Skeletal muscle tissue (tissue), 3 donors: ENCODE measurements at regions not wholly inside any gene's neighbourhood (a gene's known extent, or its start where the extent isn't known, plus 50 kb on each side); places are given as distances from the start of the nearest gene placed in this dataset.
"Not testable (repeated sequence)": the region's sequence is repeated elsewhere in the genome, so short reads cannot be mapped to it uniquely, and the experiment has no call there.

Experiments used
- H3K27ac ChIP-seq: one replicate; pipeline ENCODE4 v1.7.0; 2013; ENCODE audit warnings: mild to moderate bottlenecking, low read depth, low read length, inconsistent platforms
- H3K27me3 ChIP-seq, 3 donors: one replicate each; pipeline ENCODE4 v1.7.0; 2013; ENCODE audit warnings: low read length in 3 of 3; ENCODE audit not compliant: control insufficient read depth in 3 of 3, insufficient read depth in 3 of 3
- H3K36me3 ChIP-seq, 3 donors: one replicate each; pipeline ENCODE4 v1.7.0; 2013; ENCODE audit warnings: low read length in 3 of 3; ENCODE audit not compliant: control insufficient read depth in 3 of 3, insufficient read depth in 3 of 3
- H3K4me1 ChIP-seq, 3 donors: one replicate each; pipeline ENCODE4 v1.7.0; 2013; ENCODE audit warnings: low read length in 3 of 3, mild to moderate bottlenecking in 3 of 3; ENCODE audit not compliant: control insufficient read depth in 3 of 3, insufficient read depth in 3 of 3
- H3K4me3 ChIP-seq, 3 donors: one replicate each; pipeline ENCODE4 v1.7.0; 2013; ENCODE audit warnings: low read length in 3 of 3
- H3K9ac ChIP-seq, 3 donors: one replicate each; pipeline ENCODE4 v1.7.0; 2013; ENCODE audit warnings: low read length in 3 of 3, mild to moderate bottlenecking in 3 of 3, moderate library complexity in 2 of 3, low read depth in 1 of 3
- H3K9me3 ChIP-seq, 3 donors: one replicate each; pipeline ENCODE4 v1.7.0; 2013; ENCODE audit warnings: low read length in 3 of 3; ENCODE audit not compliant: control insufficient read depth in 3 of 3
- donor health status: Osteomylitis.

- H3K27ac ChIP-seq: no peak overlapping the region
- no peak overlapping the region for H3K4me3 ChIP-seq
- no peaks in the 10 kb centered on the region for H3K4me1 ChIP-seq
- H3K9me3 ChIP-seq: peaks cover 0 to 4% (median 0%) of the 10 kb centered on the region in 3 donors
- no peak overlapping the region for H3K9ac ChIP-seq
- H3K36me3 ChIP-seq: no peaks in the 10 kb centered on the region
- no peaks in the 10 kb centered on the region for H3K27me3 ChIP-seq
Measured at GRCh38 chr5:89168766-89169165, 285.8 kb upstream of the MEF2C start.

GRCh38 chr5:89164703-89165102, 281.7 kb upstream of the MEF2C start:
- not testable (repeated sequence) for H3K36me3 ChIP-seq, H3K9ac ChIP-seq, H3K27me3 ChIP-seq, H3K4me3 ChIP-seq, H3K9me3 ChIP-seq, H3K27ac ChIP-seq, H3K4me1 ChIP-seq

- Histone ChIP-seq H3K4me3 (no peak overlapping the region), H3K9me3 (no peaks in the 10 kb centered on the region), H3K27me3 (no peaks in the 10 kb centered on the region), H3K27ac (no peak overlapping the region), H3K9ac (no peak overlapping the region), H3K4me1 (no peaks in the 10 kb centered on the region), H3K36me3 (no peaks in the 10 kb centered on the region)
Measured at GRCh38 chr5:89156226-89156625, 273.2 kb upstream of the MEF2C start.

DNA sequence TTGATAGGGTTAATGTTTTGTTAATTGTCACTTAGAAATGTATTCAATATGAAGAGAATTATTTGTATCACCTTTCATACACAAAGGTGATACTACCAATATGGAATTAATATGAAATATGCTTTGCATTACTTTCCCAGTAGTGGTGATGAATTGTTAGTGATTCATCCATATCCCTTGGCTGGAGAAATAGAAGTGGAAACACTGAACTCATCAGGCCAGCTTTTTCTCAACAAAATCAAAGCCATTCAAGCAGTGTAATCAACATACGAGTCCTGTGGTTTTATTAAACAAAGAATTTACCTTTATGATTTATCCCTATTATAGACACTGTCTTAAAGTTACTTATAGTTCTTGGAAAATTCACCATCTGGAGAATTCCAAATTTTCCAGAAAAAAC, 264.0 kb upstream of the MEF2C start:
- Histone ChIP-seq H3K36me3 (no peaks in the 10 kb centered on the region), H3K4me1 (no peaks in the 10 kb centered on the region), H3K27me3 (no peaks in the 10 kb centered on the region), H3K9me3 (peaks cover 0 to 2% (median 0%) of the 10 kb centered on the region in 3 donors), H3K27ac (no peak overlapping the region), H3K4me3 (no peak overlapping the region), H3K9ac (no peak overlapping the region)

- H3K27me3 ChIP-seq: no peaks in the 10 kb centered on the region
- H3K27ac ChIP-seq: no peak overlapping the region
- H3K9ac ChIP-seq: no peak overlapping the region
- H3K4me1 ChIP-seq: no peaks in the 10 kb centered on the region
- no peak overlapping the region for H3K4me3 ChIP-seq
- H3K9me3 ChIP-seq: no peaks in the 10 kb centered on the region
- no peaks in the 10 kb centered on the region for H3K36me3 ChIP-seq
Measured at GRCh38 chr5:89137148-89137547, 254.2 kb upstream of the MEF2C start.

GRCh38 chr5:89133975-89134374, 251.0 kb upstream of the MEF2C start:
- Histone ChIP-seq H3K9ac (no peak overlapping the region), H3K4me3 (no peak overlapping the region), H3K27ac (no peak overlapping the region), H3K36me3 (no peaks in the 10 kb centered on the region), H3K27me3 (no peaks in the 10 kb centered on the region), H3K9me3 (no peaks in the 10 kb centered on the region), H3K4me1 (no peaks in the 10 kb centered on the region)

DNA sequence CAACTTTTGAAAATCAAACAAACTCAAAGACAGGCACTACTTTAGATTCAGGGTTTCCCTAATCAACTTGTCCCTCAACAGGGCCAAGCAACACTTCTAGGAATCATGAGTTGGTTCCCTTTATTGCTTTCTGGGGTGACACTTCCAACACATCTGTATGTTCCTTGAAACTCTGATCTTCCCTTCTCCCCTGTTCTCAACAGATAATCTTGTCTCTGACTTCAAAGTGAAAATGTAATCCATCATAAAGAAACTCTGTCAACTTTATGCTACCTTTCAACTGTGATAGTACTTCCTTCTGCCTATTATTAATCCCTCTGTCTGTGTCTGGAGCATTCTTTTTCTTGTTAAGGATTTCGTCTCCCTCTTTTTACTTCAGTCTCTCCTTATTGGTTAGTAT, 250.1 kb upstream of the MEF2C start:
- H3K9ac ChIP-seq: no peak overlapping the region
- no peaks in the 10 kb centered on the region for H3K4me1 ChIP-seq
- no peaks in the 10 kb centered on the region for H3K36me3 ChIP-seq
- H3K27me3 ChIP-seq: no peaks in the 10 kb centered on the region
- no peak overlapping the region for H3K27ac ChIP-seq
- no peaks in the 10 kb centered on the region for H3K9me3 ChIP-seq
- no peak overlapping the region for H3K4me3 ChIP-seq

DNA sequence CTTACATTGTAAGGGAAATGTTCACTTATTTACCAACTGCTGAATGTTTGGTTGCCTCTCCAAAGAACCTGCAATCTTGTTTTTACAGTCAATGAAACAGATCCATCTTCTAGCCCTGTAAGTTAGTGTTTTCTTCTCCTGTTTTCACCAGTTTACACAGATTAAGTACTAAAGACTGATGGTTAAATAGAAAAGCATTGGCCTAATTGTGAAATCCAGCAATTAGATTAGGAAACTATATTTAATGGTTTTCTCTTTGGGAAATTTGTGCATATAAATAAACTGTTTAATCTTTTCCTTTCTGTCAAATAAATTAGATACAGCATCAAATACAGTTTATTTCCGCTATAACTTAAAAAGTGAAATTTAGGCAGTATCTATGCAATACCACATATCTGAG, 247.9 kb upstream of the MEF2C start:
- H3K36me3 ChIP-seq: no peaks in the 10 kb centered on the region
- H3K4me1 ChIP-seq: no peaks in the 10 kb centered on the region
- H3K27ac ChIP-seq: no peak overlapping the region
- no peaks in the 10 kb centered on the region for H3K27me3 ChIP-seq
- no peaks in the 10 kb centered on the region for H3K9me3 ChIP-seq
- H3K4me3 ChIP-seq: no peak overlapping the region
- H3K9ac ChIP-seq: no peak overlapping the region

DNA sequence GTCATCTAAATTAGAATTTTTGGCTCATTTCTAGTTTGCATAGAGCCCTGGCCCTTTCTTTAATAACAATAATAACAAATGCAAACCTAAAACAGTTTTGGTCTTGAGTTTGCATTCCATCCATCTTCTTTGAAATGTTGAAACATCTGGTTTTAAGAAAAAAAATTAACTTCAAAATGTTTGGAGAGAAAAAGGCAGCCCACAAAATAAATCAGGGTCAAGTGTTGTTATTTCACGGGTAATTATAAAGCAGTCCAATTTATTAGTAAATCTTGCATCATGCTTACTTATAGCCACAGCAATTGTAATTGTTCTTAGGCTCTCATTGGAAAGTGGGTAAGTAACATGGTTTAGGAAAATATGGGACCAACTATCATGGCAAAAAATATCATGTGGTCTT, 247.0 kb upstream of the MEF2C start:
- H3K36me3 ChIP-seq: no peaks in the 10 kb centered on the region
- no peak overlapping the region for H3K27ac ChIP-seq
- H3K9me3 ChIP-seq: no peaks in the 10 kb centered on the region
- H3K4me3 ChIP-seq: no peak overlapping the region
- no peaks in the 10 kb centered on the region for H3K4me1 ChIP-seq
- no peak overlapping the region for H3K9ac ChIP-seq
- H3K27me3 ChIP-seq: no peaks in the 10 kb centered on the region

DNA sequence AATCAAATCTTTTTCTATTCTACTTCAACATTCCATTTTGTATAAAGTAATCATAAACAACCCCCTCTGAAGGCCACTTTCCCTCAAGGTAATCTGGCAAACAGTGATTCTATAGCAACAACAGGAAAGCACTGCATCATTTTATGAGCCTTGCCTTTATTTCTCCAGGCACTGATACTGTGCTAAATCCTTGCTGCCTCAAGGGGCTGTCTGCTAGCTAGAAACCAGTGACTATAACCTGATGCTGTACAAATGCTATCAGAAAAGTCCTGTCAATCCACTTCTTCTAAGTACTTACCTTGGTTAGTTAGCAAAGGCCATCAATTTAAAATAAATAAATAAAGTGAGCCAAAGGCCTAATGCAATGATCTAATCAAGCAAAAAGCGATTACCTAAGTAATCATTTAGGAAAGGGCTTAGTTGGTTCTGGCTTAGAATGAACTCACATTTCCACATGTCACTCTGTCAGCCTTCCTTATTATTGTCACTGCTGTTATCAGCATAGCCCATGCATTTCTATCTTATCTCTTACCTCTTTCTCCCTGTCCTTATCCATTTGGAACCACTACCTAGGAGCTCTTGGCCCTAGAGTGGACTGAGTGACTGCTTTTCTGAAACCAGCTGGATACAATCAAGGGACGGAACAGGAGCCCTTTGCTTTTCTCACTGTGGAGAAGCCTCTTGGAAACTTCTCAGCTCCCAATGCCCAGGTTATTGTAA, 246.1 kb upstream of the MEF2C start:
- no peak overlapping the region for H3K27ac ChIP-seq

More for the DNA sequence above, 246.1 kb upstream of the MEF2C start:
- Histone ChIP-seq H3K9ac (no peak overlapping the region), H3K36me3 (no peaks in the 10 kb centered on the region), H3K9me3 (no peaks in the 10 kb centered on the region), H3K4me1 (no peaks in the 10 kb centered on the region), H3K27me3 (no peaks in the 10 kb centered on the region), H3K4me3 (no peak overlapping the region)
